ENCODE measurements at regions not wholly inside any gene's neighbourhood (a gene's known extent, or its start where the extent isn't known, plus 50 kb on each side); places are given as distances from the start of the nearest gene placed in this dataset.

DNA sequence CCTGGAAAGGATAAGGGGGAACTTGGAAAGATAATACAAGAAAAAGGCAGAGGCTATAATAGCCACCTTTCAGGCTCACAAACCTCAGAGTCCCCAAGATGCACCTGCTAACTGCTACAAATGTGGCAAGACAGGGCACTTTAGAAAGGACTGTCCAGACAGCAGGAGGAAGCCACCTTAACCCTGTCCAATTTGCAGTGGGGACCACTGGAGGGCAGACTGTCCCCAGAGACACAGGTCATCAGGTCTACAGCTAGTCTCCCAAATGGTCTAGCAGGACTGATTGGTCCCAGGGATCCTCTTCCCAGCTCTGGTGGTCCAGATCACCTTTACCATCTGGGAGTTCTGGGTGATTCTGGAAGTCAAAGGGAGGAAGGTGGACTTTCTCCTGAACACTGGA lies 882.5 kb upstream of the GBE1 start:
- no peak for TF ChIP-seq CTCF (IDR thresholded peaks at IDR 0.05; ENCODE audit: low read depth, low read length, missing control alignments)
- H3K4me3 ChIP-seq (ENCODE audit: low read depth, low read length): no peak overlapping the region
- in situ Hi-C loops (cut with HindIII; ENCODE audit: low sequenced_read_pairs): no loop called here
- DNase-seq (ENCODE audit: low read depth): no peak

DNA sequence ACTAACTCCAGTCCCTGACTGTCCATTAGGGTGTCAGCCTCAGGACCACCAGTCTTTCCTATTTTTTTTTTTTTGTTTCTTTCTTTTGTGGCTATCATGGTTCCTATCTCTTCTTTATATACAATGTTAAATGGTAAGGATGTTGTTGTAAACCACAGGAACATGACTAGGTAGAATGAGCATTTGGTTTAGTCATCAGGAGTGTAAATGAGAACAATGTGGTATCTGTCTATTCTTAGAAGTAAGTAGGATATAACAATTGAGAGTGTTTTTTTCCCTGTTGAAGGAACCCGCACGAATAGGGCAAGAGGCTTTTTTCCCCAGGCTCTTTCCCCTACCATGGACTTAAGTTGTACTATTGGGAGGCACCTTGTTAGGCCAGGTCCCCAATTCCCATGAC lies 880.3 kb upstream of the GBE1 start:
- no peak for TF ChIP-seq CTCF (IDR thresholded peaks at IDR 0.05; ENCODE audit: low read depth, low read length, missing control alignments)
- in situ Hi-C loops (cut with HindIII; ENCODE audit: low sequenced_read_pairs): no loop called here

GRCh38 chr3:82640254-82640653 lies 878.8 kb upstream of the GBE1 start:
- TF ChIP-seq CTCF (IDR thresholded peaks at IDR 0.05; ENCODE audit: low read depth, low read length, missing control alignments): no peak
- H3K4me3 ChIP-seq (ENCODE audit: low read depth, low read length): no peak overlapping the region
- no peak for DNase-seq (ENCODE audit: low read depth)
- in situ Hi-C loops (cut with HindIII; ENCODE audit: low sequenced_read_pairs): no loop called here

More for the DNA sequence above, 880.3 kb upstream of the GBE1 start:
- no peak overlapping the region for H3K4me3 ChIP-seq (ENCODE audit: low read depth, low read length)
- no peak for DNase-seq (ENCODE audit: low read depth)

DNA sequence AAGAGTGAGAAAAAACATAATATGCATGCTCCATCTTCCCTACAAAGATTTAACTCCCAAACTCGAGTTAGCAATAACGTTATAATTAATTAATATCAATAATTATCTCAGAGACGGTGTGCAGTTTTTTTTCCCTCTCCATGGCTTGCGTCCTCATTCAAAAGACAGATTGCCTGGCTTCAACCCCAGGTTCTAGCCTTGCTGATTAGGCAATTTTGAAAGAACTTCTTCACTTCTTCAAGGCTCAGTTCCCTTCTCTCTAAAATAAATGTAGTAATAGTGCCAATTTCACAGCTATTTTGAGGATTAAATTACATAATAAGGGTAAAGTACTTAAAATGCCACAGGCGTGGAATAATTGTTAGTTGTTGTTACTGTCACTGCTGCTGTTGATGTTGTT lies 876.1 kb upstream of the GBE1 start:
- no peak for TF ChIP-seq CTCF (IDR thresholded peaks at IDR 0.05; ENCODE audit: low read depth, low read length, missing control alignments)
- in situ Hi-C loops (cut with HindIII; ENCODE audit: low sequenced_read_pairs): no loop called here
- DNase-seq (ENCODE audit: low read depth): no peak
- H3K4me3 ChIP-seq (ENCODE audit: low read depth, low read length): no peak overlapping the region

GRCh38 chr3:82636177-82636576 lies 874.7 kb upstream of the GBE1 start:
- TF ChIP-seq CTCF (IDR thresholded peaks at IDR 0.05; ENCODE audit: low read depth, low read length, missing control alignments): no peak
- in situ Hi-C loops (cut with HindIII; ENCODE audit: low sequenced_read_pairs): no loop called here
- no peak for DNase-seq (ENCODE audit: low read depth)
- no peak overlapping the region for H3K4me3 ChIP-seq (ENCODE audit: low read depth, low read length)

GRCh38 chr3:82633319-82633718 lies 871.9 kb upstream of the GBE1 start:
- no peak for TF ChIP-seq CTCF (IDR thresholded peaks at IDR 0.05; ENCODE audit: low read depth, low read length, missing control alignments)
- in situ Hi-C loops (cut with HindIII; ENCODE audit: low sequenced_read_pairs): no loop called here
- H3K4me3 ChIP-seq (ENCODE audit: low read depth, low read length): no peak overlapping the region
- no peak for DNase-seq (ENCODE audit: low read depth)

GRCh38 chr3:82629937-82630336 lies 868.5 kb upstream of the GBE1 start:
- TF ChIP-seq CTCF (IDR thresholded peaks at IDR 0.05; ENCODE audit: low read depth, low read length, missing control alignments): no peak
- in situ Hi-C loops (cut with HindIII; ENCODE audit: low sequenced_read_pairs): no loop called here
- no peak for DNase-seq (ENCODE audit: low read depth)
- H3K4me3 ChIP-seq (ENCODE audit: low read depth, low read length): no peak overlapping the region
